Fibroblast of peridontal ligament (primary cell): ENCODE measurements at regions not wholly inside any gene's neighbourhood (a gene's known extent, or its start where the extent isn't known, plus 50 kb on each side); places are given as distances from the start of the nearest gene placed in this dataset.

ENCODE experiments used
- DNase-seq: peaks from one replicate; pipeline ENCODE4 v3.0.0-alpha.2; 2010; ENCODE audit errors: extremely low read depth

DNA sequence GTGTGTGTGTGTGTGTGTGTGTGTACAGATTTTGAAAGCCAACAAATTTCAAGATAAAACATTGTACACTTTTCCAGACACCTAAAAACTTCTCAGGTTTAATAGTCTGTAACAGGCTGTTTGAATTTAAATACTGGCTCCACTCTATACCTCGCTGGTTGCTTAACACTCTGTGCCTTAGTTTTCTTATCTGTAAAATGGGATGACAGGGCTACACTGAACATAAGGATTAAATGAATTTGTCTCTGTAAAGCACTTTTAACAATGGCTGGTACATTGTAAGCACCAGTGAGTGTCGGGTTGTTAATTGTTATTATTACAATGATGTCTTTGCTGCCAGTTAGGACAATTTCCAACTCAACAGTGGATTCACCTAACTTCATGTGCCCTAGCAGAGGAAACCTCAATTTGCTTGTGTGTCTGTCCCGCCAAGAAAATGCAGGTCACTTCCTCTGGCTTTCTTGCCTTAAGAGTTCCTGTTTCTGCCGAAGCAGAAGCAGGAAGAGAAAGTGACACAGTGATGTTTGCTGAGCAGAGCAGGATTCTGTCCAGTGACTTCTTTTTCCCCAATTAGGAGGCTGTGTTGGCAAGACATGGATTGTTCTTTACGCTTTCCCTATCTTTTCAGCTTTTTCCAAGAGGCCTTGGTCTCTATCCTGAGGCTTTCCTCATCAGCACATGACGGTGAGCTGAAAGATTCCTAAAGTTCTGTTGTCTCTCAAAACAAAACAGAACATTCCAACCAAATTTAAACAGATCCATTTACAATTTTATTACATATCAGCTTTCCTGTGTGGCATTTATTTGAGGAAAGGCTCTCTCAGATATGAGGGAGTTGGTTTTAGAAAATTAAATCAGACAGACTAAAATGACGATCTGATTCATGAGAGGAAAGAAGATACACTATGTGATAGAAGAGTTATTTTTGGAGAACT is 154.1 kb upstream of the ATP2B1 start:
- DNase-seq: peak; percentile 37

DNA sequence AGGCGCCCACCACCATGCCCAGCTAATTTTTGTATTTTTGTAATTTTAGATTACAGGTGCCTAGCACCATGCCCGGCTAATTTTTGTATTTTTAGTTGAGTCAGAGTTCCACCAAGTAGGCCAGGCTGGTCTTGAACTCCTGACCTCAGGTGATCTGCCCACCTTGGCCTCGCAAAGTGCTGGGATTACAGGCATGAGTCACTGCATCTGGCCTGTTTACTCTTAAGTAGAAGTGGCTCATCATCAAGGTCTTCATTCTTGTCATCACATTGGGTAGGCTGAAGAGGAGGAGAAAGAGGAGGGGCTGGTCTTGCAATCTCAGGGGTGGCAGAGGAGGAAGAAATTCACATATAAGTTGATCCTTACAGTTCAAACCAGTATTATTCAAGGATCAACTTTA is 152.4 kb upstream of the ATP2B1 start:
- DNase-seq: no peak

DNA sequence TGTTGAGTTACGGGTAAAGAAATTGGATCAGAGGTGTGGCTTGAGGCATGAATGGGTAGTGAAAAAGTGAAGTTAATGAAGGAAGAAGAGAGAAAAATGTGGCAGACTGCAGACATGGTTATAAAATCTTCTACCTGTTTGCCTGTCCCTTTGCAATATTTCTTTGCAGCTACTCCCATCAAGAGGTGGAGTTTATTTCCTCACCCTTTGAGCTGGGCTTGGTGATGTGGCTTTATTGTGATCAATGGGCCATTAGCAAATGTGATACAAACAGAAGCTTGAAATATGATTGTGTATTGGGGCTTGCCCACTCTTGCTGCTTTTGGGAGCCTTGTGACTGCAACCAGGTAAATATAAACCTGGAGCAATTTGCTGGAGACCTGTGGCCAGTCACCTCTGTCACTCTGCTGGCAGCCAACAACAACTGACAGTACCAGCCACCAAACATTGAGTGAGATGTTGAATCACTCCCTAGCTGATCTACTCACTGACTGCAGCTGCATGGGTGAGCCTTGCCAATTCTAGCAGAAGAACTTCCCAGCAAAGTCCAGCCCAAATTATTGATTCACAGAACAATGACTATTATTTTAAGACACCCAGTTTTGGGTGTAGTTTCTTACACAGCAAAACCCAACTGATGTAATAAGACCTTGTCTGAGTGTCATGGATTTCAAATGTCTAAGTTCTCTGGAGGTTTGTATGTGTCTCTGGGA is 151.0 kb upstream of the ATP2B1 start:
- DNase-seq: peak; percentile 19

DNA sequence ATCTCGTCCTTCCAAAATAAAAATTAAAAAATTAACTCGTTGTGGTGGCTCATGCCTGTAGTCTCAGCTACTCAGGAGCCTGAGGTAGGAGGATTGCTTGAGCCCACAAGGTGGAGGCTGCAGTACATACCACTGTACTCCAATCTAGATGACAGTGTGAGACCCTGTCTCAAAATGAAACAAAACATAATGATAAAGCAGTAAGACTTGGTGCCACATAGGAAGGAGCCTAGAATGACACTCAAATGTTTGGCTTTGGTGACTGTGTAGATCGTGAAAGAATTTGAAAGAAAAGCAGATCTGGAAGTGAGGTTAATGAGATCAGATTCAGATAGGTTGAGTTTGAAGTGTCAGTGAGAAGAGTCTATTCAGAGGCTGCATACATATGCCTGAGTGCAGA is 150.1 kb upstream of the ATP2B1 start:
- DNase-seq: no peak

DNA sequence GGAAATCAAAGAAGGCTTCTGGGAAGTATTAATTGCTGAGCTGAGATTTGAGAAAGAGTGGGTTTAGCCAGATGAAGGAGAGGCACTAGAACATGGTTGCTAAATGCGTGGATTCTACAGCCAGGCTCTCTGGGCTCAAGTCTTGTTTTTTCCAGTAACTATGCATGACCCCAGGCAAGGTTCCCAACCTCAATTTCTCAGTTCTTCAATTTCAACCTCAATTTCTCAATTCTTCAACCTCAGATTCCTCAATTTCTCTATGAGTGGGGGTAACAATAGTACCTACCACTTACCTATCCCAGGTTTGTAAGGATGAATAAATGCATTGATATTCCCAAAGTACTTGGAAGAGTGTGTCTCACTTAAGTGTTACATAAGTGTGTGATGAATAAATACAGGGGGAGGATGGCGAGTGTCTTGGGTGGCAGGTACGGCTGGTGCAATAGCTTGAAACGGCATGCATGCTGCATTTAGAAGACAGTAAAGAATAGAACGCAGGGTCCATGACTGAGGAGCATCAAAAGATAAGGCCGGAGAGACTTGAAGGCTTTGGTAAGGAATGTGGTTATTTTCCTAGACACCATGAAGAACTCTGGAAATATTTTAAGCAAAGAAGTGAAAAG is 149.1 kb upstream of the ATP2B1 start:
- DNase-seq: no peak

DNA sequence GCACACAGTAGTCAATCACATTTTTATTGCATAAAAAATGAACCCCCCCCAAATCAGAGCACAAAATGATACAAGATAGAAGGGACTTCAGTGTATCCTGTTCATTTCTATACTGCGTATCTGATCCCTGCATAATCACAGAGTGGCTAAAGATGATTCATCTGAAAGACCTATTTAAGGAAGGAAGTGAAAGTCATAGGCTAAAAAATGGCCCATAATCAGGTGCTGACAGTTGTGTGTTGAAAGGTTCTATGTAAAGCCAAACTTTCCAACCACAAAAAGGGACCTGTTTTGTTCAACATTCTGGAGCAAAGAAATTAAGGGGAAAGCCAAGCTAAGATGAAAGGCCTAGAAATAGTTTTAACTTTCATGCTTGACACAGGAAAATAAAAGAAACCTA is 147.8 kb upstream of the ATP2B1 start:
- peak; percentile 21 for DNase-seq

DNA sequence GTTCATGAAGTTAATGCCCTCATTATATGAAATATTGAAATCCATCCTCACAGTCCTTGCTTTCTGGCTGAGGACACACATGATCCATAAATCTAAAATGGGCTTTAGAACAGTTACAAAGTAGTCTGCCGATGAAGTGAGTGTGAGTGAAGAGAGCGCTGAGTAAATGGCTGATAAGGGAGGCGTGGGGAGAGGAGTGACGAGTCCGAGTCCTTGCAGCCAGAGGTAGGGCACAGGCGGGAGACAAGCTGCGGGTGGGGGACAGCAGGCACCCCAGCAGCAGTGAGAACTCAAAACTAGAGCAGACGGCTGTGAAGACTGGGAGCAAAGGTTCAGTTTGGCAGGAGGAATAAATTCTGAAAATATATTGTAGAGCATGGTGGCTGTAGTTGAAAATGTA is 140.1 kb upstream of the ATP2B1 start:
- DNase-seq: no peak

DNA sequence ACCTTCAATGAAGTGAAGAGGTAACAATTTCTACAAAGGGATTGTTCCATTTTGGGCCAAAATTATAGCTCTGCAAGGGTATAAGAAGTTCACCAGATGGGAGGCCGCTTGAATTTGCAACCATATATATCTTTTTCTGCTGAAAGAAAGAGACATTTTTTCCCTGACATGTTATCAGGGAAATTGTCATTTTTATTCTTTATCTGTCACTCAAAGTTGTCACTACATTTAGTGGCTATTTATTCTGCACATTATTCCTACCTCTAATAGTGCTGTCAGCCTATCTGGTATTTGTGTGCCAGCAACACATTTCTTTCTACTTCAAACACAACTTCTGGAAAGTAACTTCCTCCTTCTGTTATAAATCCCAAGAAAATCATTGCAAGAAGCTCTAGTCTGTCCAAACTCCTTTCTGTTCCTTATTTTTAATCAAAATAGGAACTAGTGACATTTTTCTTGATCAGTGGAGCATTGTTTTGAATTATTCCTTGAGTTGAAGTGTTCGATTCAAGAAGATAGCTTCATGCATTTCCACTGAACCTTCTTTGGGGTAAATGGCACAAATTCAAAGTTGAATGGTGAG is 137.9 kb upstream of the ATP2B1 start:
- no peak for DNase-seq

DNA sequence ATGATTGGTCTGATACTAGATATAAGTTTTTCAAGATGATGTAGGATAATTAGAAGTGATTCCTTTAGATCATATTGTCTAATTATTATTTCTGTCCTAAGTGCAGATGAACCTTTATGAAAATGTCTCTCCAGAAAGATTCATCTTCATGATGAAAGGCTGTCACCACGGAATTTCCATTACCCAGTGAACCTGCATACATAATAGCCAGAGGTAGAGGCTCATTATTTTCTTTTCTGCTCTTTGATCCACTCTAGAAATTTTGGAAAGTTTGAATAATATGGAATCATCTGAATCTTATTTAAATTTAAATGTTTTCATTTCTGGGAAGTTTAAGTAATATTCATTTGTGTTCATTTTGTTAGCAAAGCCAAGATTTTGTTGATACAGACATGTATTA is 137.1 kb upstream of the ATP2B1 start:
- no peak for DNase-seq

DNA sequence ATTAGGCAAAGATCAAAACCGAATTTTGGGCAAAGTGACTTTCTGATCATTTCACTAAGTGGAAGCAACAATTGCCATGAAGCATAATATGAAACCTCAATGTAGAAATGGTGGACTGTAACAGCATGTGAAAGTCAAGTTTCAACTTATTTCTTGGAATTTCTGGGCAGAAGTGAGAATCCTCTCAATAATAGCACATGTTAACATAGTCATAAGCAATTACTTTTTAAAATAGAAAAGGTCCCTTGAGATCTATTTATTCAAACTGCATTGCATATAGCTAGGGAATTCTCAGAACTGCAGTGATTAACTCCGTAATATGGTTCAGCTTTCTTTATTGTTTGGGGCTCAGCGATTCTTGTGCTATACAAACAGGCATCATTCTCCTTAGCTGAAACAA is 136.7 kb upstream of the ATP2B1 start:
- DNase-seq: no peak

DNA sequence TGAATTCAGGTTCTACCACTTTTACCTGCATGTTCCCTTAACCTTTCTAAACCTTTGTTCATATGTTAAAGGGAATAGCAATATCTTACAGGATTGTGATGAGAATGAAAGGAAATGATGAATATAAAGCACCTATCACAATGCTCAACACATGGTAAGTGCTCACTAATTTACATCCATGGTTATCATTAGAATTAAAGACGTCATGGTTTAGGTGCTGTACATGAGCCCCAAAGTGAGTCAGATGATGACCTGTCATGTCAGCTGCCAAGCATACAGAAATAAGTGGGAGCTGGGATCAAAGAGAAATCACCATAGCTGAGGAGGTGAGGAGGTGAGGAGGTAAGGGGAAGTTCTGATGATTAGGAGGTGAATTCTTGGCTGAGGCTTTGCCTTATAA is 135.9 kb upstream of the ATP2B1 start:
- DNase-seq: no peak

DNA sequence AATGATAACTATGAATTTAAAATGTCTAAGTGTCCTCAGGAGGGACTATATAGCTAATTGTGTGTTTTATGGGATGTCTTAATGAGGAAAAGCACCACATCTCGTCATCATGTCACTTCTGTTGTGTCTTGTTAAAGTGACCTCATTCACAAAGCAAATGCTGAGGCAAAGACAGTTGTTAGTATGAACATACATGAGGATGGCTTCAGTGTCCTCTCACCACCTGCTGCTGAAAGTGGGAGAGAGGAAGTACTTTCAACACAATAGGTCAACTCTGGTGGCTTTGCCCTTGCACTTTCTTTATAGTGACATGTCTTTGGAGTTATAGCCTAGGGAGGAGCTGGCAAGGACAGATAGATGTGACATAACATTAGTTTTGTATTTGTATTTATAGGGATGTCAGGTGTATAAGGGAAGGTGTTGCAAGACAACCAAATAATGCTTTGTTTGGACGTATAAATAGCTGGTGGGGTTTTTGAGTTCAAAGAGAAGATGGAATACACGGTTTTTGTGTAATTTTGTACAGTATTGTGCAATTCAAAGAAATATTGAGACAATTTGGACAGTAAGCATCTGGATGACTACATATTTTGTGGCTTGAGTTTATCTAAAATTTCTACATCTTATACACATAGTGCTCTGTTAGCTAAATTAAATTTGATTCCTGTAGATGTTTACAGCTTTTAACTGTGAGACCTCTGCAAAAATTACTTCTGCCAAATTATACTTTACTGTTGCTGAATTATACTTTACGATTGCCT is 131.7 kb upstream of the ATP2B1 start:
- peak; percentile 71 for DNase-seq

DNA sequence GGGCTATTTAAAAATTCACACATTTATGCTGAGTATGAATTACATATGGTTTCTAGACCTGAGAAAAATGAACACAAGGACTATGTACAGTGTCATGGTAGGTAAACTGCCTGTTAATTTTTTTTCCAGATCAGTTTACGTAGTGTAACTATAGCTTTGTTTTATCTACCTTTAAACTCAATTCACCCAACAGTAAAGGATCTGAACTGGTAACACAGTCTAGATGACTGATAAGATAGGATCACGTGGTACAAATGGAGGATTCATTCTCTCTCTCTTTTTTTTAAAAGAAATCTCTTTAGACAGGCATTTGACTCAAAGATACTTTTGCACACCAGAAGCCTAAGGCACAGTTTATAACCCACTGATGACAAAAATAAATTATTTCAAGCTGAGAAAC is 130.8 kb upstream of the ATP2B1 start:
- DNase-seq: no peak

DNA sequence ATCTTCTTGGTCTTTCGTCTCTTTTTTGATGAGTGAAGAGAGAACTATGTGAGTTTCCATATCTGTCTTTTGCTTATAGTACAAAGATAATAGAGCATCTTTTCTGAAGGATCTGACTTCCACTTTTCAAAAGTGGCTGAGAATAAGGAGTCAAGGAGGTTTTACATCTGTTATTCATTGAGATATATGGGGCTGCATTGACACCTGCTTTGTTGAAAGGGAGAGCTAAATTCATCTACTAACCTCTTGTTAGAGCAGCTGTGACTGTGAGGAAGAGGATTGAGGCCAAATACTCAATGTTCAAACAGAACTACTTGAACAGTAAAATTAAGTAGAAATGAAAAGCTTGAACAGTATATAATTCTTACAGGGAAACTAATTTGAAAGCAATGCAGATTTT is 130.2 kb upstream of the ATP2B1 start:
- no peak for DNase-seq

DNA sequence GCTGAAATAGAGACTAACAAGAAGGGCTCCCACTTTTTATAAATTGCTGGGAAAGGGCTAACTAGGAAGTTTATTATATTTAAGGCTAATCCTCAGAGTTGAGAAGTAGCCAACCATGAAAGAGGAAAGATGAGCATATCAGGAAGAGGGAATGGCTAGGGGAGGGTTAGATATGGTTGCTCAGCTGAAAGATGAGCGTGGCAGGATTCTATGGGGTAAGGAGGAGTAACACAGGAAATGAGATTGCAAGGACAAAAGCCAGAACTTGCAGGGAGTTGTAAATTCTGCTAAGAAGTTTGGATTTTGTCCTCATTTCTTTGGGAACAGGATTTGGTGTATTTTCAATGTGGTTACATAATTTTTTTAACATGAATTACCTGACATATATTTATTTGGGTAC is 127.4 kb upstream of the ATP2B1 start:
- no peak for DNase-seq

DNA sequence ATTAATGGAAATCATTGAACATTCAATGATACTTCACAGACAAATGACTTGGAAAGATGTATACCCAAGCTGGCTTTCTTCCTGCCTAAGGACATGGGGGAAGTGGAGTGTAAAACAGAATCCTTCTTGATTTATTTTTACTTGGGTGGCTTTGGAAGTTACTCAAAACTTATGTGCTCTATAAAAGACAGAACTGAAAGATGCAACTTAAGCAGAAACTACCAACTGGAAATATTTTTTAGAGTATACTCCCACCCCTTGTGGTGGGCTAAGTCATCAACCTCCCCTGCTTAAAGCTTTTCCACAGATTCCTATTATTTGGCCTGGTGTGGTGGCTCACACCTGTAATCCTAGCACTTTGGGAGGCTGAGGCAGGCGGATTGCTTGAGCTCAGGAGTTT is 126.0 kb upstream of the ATP2B1 start:
- no peak for DNase-seq

DNA sequence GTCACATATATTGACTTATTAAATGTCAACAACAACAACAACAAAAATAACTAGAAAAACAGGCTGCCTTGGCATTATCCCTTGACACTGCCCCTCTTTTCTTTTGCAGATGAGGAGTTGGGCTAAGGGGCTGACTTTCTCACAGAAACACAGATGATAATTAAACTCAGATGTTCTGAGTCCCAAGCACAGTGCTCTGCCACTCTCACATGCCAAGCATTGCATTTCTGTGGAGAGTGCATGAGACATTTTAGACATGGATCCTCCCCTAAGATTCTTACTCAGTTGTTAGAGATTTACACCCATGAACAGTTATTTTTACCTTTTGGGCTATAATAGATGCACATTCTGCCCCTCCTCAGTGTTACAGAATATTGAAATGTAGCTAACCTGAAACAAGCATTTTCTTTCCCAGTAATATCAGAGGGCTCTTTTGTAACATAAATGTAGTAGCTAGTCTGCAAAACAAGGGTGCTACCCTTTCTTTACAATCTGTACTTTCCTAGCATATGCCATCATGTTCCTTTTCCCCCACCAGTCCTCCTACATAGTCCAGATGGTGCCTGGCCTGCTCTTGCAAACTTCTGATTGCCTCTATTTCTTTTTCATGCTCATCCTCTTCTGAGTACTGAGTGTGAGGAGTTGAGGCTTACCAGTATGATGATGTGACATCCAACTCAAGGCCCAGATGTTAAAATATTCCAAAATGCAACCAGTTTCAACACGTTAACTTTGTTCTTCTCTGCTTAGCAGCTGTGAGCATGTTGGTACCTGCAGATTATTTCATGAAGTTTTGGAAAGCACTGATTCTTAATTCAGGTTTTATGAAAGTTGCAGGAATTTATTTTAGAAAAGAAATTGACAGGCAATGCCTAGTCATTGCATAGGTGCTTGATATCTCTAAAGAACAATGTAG is 125.0 kb upstream of the ATP2B1 start:
- DNase-seq: peak; percentile 88

DNA sequence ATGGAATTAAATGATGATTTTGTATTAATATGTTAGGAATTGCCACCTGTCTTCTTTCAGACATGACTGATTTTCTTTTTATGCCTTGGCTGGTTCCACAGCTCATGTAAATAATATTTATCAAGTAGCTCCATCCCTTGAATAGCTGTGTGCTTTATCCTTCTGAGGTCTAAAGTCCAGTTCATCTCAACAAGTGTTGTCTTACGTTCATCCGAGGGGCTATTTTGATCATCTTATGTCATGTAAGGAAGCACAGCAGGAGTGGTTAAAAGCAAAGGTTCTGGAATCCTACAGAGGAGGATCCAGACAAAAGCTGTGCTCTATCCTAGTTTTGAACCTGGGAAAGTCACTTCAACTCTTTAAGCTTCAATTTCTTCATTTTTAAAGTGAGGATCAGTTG is 123.7 kb upstream of the ATP2B1 start:
- DNase-seq: no peak

DNA sequence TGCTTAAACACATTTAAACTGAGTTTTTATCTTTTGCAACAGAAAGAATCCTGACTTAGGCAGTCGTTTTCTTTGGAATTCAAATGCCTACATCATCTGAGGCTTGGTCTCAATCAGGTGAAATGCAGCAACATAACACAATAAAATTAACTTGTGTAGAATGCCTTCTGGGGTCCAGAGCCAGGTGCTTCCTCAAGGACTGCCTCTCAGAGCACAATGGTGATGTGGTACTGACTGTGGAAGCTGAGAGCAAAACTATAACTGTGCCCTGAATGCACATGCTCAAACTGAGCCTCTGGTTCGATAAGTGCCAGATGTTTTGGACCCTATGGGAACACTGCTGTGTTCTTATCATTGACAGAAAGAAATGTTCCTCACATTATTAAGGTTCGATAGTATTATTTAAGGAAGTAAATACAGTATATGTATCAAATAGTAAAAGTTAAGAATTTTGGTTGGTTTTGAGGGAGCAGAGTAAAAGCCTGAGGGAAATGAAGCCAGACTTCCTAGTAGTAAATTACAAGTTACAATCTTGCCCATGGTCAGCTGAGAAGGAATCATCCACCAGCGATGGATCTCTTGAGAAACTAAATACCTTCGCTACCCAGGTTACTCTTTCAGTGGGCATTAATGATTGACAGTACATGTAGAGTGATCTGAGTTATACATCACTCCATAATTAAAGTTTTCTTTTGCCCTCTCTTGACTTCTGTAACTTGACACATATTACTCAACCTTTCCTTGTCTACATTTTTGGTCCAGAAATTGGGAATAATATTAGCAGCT is 122.9 kb upstream of the ATP2B1 start:
- DNase-seq: no peak
